Activated T-cell treated with anti-CD3 and anti-CD28 coated beads, Interleukin-2, amount 50 U/mL, for 4 hours (primary cell): ENCODE measurements at regions not wholly inside any gene's neighbourhood (a gene's known extent, or its start where the extent isn't known, plus 50 kb on each side); places are given as distances from the start of the nearest gene placed in this dataset.
"Not testable (repeated sequence)": the region's sequence is repeated elsewhere in the genome, so short reads cannot be mapped to it uniquely, and the experiment has no call there.

ENCODE experiments used
- ATAC-seq, 2 donors: fragments of 200-7000 bp; cut with Tn5 transposase; one replicate each; pipeline ENCODE4 v1.10.0; 2021
- DNase-seq: peaks from one replicate; pipeline ENCODE4 v3.0.0-alpha.2; 2020
- H3K27me3 Mint-ChIP-seq: one replicate; pipeline ENCODE4 v1.8.0; 2021; ENCODE audit warnings: low read depth, mixed read lengths
- H3K36me3 Mint-ChIP-seq: one replicate; pipeline ENCODE4 v1.8.0; 2022; ENCODE audit warnings: mixed read lengths; ENCODE audit not compliant: insufficient read depth
- H3K4me1 Mint-ChIP-seq: one replicate; pipeline ENCODE4 v1.8.0; 2021; ENCODE audit warnings: low read depth, mixed read lengths
- H3K4me3 Mint-ChIP-seq: one replicate; pipeline ENCODE4 v1.8.0; 2021; ENCODE audit warnings: mild to moderate bottlenecking, moderate library complexity, mixed read lengths
- H3K9me3 Mint-ChIP-seq: one replicate; pipeline ENCODE4 v1.8.0; 2021; ENCODE audit warnings: mixed read lengths

DNA sequence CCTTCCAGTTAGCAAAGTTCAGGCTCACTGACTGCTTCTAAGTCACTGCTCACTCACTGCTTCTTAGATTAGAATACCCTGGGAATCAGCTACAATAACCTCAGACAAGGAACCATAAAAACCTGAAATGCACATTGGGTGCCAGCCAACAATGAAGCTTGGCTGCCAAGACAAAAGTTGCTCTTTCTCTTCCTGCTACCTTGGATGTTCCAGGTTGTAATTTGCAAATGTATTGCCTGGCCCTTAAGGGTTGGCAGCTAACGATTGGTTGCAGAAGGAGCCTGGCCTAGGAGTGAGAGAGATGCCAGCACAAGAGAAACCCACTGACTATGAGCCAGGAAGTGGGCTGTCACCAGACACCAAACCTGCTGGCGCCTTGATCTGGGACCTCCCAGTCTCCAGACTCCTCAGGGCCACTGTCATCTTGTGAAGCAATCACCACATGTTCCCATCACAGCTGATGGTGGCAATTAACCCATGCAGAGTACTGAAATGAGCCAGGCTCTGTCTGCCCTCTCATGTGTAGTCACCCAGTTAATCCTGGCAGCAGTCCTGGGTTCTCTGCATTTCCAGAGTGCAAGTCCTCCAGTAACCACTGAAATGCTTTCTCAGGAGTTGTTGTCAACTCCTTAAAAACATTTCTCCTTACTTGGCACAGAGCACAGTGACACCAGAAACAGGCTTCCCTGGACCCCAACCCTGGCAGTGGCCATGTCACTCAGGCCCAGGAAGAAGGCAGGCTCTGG lies 240.3 kb upstream of the NPAP1 start:
- H3K4me3 Mint-ChIP-seq, H3K36me3 Mint-ChIP-seq, DNase-seq, H3K27me3 Mint-ChIP-seq, H3K9me3 Mint-ChIP-seq, ATAC-seq, H3K4me1 Mint-ChIP-seq: not testable (repeated sequence)

DNA sequence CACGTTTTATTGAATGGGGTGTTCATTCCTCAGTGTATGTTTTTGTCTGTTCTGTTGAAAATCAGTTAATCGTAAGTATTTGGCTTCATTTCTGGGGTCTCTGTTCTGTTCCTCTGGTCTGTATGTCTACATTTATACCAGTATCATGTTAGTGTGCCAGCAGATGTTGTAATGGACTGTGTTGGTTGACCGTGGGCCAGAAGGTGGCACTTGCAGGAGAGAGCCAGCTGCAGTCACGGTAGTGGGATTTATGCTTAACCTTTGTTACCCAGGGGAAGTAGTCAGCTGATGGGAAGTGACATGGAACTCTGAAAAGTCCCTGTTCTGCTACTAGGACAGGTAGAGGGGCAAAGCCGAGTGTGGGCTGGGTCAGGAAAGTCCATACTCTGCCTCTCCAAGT lies 238.3 kb upstream of the NPAP1 start:
- H3K4me3 Mint-ChIP-seq, H3K36me3 Mint-ChIP-seq, H3K4me1 Mint-ChIP-seq, H3K27me3 Mint-ChIP-seq, H3K9me3 Mint-ChIP-seq, ATAC-seq, DNase-seq: not testable (repeated sequence)

DNA sequence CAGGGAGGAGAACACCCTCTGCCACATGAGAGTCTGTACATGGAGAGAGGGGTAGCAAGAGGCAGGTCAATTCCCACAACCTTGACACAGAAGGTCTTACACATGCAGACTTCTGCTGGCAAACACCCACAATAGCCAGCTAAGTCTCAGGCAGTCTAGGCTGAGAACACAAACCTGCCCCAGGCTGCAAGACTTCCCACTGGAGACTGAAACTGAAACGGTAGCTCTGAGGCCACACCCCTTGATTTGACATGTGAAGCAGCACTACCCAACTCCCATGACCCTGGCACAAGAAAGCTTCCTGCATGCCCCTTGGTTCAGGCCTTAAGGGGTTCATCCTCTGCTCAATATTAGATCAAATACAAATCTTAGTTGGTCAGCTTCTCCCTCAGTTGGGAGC lies 237.8 kb upstream of the NPAP1 start:
- not testable (repeated sequence) for H3K36me3 Mint-ChIP-seq, H3K9me3 Mint-ChIP-seq, DNase-seq, H3K27me3 Mint-ChIP-seq, ATAC-seq, H3K4me1 Mint-ChIP-seq, H3K4me3 Mint-ChIP-seq

DNA sequence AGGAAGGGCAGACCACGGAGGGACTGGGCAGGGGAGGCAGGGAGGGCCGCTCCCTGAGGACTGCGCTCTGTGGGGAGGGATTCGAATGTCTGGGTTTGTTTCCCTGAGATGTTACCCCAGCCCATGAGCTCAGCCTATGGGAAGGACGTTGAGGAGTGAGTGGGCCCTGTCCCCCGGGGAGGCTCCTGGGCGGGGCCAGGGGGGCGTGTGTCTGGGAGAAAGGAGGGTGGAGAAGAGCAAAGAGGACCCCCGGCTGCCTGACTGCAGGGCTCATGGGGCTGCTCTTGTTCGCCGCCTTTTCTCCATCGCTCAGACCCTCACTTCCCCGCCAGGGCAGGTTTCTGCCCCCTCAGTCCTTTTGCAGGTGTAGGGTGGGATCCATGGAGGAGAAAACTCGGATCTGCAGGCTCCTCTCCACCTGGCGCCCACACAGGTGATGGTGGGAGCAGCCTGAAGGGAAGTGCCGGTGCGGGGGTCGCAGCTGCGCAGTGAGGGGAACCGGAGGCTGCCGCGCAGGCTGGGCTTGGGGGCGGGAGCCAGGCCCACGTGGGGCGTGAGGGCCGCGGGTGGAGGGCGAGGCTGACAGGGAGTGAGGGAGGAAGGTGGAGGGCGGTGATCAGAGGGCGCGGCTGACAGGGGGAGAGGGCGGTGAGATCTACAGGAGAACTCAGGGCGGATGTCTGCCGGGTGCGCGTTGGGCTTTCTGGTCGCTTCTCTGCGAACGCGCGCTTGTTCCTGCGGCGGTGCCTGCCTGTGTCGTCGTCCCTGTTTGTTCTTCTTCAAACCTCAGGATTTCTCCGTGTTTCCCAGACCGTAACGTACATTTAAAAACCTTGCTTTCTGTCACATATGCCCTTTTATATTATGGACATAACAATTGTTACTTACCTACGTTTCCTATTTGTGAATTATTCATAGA lies 198.2 kb upstream of the NPAP1 start:
- not testable (repeated sequence) for H3K36me3 Mint-ChIP-seq, H3K4me3 Mint-ChIP-seq, DNase-seq, ATAC-seq, H3K27me3 Mint-ChIP-seq, H3K4me1 Mint-ChIP-seq
- H3K9me3 Mint-ChIP-seq, result peaks cover 11% of the 10 kb centered on the region

DNA sequence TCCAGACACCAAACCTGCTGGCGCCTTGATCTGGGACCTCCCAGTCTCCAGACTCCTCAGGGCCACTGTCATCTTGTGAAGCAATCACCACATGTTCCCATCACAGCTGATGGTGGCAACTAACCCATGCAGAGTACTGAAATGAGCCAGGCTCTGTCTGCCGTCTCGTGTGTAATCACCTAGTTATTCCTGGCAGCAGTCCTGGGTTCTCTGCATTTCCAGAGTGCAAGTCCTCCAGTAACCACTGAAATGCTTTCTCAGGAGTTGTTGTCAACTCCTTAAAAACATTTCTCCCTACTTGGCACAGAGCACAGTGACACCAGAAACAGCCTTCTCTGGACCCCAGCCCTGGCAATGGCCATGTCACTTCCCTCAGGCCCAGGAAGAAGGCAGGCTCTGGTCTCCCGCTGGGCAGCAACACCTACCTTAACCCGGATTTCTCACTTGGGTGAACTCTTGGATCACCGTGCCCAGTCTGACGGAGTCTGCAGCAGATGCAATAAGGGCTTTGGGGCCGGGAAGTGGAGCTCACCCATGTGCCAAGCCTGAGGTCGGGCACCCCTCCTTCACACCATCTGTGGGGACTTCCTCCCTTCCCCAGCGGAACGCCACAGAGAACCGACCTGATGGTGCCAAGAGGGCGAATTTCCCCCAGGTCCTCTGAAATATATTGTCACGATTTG lies 189.5 kb upstream of the NPAP1 start:
- ATAC-seq, H3K27me3 Mint-ChIP-seq, H3K4me1 Mint-ChIP-seq, H3K36me3 Mint-ChIP-seq, DNase-seq, H3K4me3 Mint-ChIP-seq, H3K9me3 Mint-ChIP-seq: not testable (repeated sequence)

DNA sequence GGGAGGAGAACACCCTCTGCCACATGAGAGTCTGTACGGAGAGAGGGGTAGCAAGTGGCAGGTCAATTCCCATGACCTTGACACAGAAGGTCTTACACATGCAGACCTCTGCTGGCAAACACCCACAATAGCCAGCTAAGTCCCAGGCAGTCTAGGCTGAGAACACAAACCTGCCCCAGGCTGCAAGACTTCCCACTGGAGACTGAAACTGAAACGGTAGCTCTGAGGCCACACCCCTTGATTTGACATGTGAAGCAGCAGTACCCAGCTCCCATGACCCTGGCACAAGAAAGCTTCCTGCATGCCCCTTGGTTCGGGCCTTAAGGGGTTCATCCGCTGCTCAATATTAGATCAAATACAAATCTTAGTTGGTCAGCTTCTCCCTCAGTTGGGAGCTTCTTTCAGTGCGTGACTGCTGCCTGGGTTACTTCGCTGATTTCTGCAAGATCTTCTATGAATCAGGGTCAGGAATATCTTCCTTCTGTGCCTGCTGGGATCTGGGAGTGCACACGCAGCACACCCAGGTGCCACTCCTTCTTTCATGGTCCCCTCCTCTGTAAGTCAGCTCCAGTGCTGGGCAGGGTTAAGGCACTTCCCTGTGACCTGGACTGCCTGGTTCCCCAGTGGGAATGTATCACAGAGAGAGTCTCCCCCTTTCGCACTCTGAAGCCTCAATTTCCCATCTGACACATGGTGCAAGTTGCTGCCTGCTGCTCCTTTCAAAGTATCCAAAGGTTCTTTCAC lies 187.2 kb upstream of the NPAP1 start:
- not testable (repeated sequence) for H3K4me3 Mint-ChIP-seq, H3K4me1 Mint-ChIP-seq, H3K27me3 Mint-ChIP-seq, H3K36me3 Mint-ChIP-seq, DNase-seq, ATAC-seq
- peaks cover 14% of the 10 kb centered on the region for H3K9me3 Mint-ChIP-seq

DNA sequence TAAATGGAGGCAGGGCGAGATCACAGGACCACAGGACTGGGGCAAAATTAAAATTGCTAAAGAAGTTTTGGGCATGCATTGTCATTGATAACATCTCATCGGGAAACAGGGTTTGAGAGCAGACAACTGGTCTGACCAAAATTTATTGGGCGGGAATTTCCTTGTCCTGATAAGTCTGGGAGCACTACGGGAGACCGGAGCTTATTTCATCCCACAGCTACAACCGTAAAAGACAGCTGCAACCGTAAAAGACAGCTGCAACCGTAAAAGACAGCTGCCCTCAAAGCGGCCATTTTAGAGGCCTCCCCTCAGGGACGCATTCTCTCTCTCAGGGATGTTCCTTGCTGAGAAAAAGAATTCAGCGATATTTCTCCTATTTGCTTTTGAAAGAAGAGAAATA lies 170.4 kb upstream of the NPAP1 start:
- DNase-seq, ATAC-seq, H3K4me1 Mint-ChIP-seq, H3K4me3 Mint-ChIP-seq, H3K36me3 Mint-ChIP-seq, H3K27me3 Mint-ChIP-seq, H3K9me3 Mint-ChIP-seq: not testable (repeated sequence)

DNA sequence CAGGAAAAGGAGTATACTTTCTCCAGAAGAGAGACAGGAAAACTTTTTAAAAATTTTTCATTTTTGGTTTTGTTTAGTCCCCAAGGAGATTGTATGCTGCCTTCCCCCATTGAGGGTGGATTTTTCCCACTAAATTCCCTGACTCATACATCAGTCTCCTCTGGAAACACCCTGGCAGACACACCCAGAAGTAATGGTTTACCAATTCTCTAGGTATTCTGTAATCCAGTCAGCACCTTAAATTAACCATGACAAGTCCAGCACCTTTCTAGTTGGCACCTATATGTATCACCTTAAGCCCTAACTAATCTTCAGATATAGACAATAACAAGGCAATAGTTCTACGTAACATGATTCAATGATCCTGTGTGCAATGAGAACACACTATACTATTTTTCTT lies 165.9 kb upstream of the NPAP1 start:
- H3K4me1 Mint-ChIP-seq, H3K27me3 Mint-ChIP-seq, H3K36me3 Mint-ChIP-seq, H3K4me3 Mint-ChIP-seq, DNase-seq, ATAC-seq: not testable (repeated sequence)
- H3K9me3 Mint-ChIP-seq, result peaks cover 13% of the 10 kb centered on the region

DNA sequence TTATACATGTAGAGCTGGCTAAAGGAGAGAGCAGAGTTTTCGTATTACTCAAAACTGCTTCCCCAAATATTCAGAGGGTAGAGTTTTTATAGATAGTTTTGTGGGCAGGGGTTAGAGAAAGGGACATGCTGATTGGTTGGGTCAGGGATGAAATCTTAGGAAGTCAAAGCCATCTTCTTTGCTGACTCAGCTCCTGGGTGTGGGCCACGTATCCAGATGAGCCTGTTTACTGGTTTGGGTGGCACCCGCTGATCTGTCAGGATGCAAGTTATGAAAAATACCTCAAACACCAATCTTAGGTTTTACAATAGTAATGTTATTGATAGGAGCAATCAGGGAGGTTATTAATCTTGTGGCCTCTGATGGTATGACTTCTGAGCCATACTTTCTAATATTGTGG lies 164.0 kb upstream of the NPAP1 start:
- not testable (repeated sequence) for DNase-seq, H3K36me3 Mint-ChIP-seq, H3K4me1 Mint-ChIP-seq, H3K4me3 Mint-ChIP-seq, H3K27me3 Mint-ChIP-seq, ATAC-seq
- peaks cover 10% of the 10 kb centered on the region for H3K9me3 Mint-ChIP-seq

DNA sequence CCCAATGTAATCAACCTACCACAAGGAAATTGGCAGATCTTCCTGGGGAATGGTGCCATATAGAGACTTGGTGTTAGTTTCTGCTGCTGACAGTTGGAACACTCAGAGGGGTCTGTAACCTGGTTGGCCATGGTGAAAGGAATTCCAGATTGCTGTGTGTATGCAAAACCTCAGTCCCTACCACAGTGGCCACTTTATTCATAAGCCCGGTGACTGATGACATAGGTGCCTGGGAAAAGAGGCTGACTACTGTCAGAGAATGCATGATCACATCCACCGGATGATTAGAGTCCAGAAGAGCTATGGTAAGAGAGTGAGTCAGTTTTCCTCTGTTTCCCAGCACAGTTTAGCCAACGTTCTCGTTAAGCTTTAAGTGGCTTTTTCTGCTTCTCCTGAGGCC lies 156.8 kb upstream of the NPAP1 start:
- H3K4me1 Mint-ChIP-seq, H3K4me3 Mint-ChIP-seq, H3K27me3 Mint-ChIP-seq, ATAC-seq, DNase-seq, H3K36me3 Mint-ChIP-seq, H3K9me3 Mint-ChIP-seq: not testable (repeated sequence)

DNA sequence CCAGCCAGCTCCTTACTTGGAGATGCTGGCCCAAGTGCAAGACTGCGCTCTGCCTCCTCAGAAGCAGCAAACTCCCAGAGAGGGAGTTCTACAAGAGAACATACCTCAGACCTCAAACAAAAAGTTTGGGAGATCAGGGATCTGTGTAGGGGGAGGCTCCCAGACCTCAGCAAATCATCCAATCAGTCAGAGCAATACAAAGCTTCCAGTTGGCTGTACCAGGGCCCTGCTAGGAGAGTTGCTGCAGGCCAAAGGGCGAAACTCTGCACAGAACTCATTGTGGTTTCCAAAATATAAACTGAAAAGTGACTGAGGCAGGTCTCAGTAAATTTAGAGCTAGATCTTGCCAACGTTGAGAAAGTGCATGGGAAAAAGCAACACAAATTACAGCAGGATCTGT lies 144.3 kb upstream of the NPAP1 start:
- not testable (repeated sequence) for H3K4me3 Mint-ChIP-seq, DNase-seq, ATAC-seq, H3K36me3 Mint-ChIP-seq, H3K27me3 Mint-ChIP-seq, H3K4me1 Mint-ChIP-seq
- peaks cover 12% of the 10 kb centered on the region for H3K9me3 Mint-ChIP-seq

DNA sequence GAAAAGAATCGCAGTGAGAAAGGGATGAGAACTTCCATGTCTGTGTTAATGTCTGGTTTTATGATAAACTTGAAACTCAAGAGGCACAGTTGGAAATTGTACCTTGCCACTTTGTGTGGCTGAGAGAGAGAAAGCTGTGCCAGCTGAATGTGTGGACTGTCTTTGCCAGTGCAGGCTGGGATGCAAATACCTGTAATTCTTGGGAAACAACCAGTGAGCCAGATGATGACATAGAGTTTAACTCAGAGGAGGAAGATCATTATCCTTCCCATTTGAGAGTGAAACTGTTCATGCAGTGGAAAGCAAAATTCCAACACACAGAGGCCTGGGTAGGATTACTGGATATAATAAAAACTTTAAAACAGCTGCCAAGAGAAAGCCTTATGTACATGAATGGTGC lies 141.5 kb upstream of the NPAP1 start:
- H3K4me3 Mint-ChIP-seq, H3K36me3 Mint-ChIP-seq, DNase-seq: not testable (repeated sequence)

DNA sequence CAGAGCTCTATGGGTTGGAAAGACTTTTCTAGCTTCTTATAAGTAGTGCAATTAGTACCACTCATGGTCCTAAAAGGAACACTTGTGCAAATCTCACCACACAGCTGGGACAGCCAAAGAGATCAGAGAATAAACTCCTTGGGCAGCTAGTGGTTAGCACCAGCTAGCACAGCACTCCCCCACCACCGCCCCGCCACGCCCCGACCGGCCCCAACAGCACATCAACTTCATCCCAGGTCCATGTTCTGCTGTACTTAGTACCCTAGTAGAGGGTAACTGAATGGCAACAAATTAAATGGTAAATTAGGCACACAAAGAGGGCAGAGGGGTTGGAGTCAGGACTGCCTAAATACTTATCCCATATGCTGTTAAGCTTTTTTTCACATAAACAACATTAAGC lies 118.3 kb upstream of the NPAP1 start:
- not testable (repeated sequence) for DNase-seq, ATAC-seq, H3K4me1 Mint-ChIP-seq, H3K27me3 Mint-ChIP-seq, H3K36me3 Mint-ChIP-seq, H3K4me3 Mint-ChIP-seq, H3K9me3 Mint-ChIP-seq

More for the DNA sequence above, 141.5 kb upstream of the NPAP1 start:
- not testable (repeated sequence) for H3K4me1 Mint-ChIP-seq, H3K9me3 Mint-ChIP-seq, ATAC-seq, H3K27me3 Mint-ChIP-seq

DNA sequence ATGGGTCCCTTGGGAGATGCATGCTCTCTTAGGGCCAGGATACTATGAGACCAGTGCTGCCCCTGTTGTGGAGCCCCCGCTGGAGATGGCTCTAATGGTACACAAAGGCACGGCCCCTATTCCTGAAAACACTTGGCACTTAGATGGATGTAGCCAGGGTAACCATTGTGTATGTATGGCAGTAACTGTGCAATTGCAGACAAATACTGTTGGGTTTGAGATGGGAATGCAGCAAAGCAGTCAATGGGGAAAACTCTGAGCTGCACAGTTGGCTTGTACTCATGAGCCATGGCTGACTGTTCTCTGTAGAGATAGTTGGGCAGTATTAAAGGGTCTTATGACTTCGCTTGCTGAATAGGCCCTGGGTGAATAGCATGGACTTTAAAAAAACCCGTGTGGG lies 67.9 kb upstream of the NPAP1 start:
- no peak for DNase-seq
- Mint-ChIP-seq H3K4me3 (no peak overlapping the region), H3K36me3 (no peaks in the 10 kb centered on the region), H3K27me3 (no peaks in the 10 kb centered on the region), H3K4me1 (no peaks in the 10 kb centered on the region), H3K9me3 (peaks cover 20% of the 10 kb centered on the region)
- ATAC-seq, result no peak
